ENCODE measurements at regions not wholly inside any gene's neighbourhood (a gene's known extent, or its start where the extent isn't known, plus 50 kb on each side); places are given as distances from the start of the nearest gene placed in this dataset.
"Not testable (repeated sequence)": the region's sequence is repeated elsewhere in the genome, so short reads cannot be mapped to it uniquely, and the experiment has no call there.

- Histone ChIP-seq H3K4me3 (no peak overlapping the region), H3K36me3 (no peaks in the 10 kb centered on the region), H3K27me3 (no peaks in the 10 kb centered on the region), H3K9me3 (no peaks in the 10 kb centered on the region), H3K27ac (no peak overlapping the region), H3K4me1 (no peaks in the 10 kb centered on the region)
- no peak for DNase-seq
- intact Hi-C loops (cut with DNase I; ENCODE audit: low total_unique reads), result no loop called here
- no peak for TF ChIP-seq CTCF (IDR thresholded peaks at IDR 0.05)
Measured at GRCh38 chr16:25605381-25605780, 86.4 kb upstream of the HS3ST4 start.

GRCh38 chr16:25601306-25601705 is 90.5 kb upstream of the HS3ST4 start:
- DNase-seq; H3K27ac ChIP-seq; H3K4me3 ChIP-seq; H3K9me3 ChIP-seq; H3K36me3 ChIP-seq; intact Hi-C loops (cut with DNase I; ENCODE audit: low total_unique reads); H3K27me3 ChIP-seq; H3K4me1 ChIP-seq: not testable (repeated sequence)

- Histone ChIP-seq H3K36me3 (no peaks in the 10 kb centered on the region), H3K9me3 (peaks cover 0 to 3% (median 0%) of the 10 kb centered on the region in 3 donors), H3K27ac (no peak overlapping the region), H3K4me3 (no peak overlapping the region), H3K27me3 (no peaks in the 10 kb centered on the region), H3K4me1 (no peaks in the 10 kb centered on the region)
- intact Hi-C loops (cut with DNase I; ENCODE audit: low total_unique reads), result no loop called here
- no peak for DNase-seq
- no peak for TF ChIP-seq CTCF (IDR thresholded peaks at IDR 0.05)
Measured at GRCh38 chr16:25596194-25596593, 95.6 kb upstream of the HS3ST4 start.

- Histone ChIP-seq H3K4me1 (no peaks in the 10 kb centered on the region), H3K27me3 (no peaks in the 10 kb centered on the region), H3K27ac (no peak overlapping the region), H3K36me3 (no peaks in the 10 kb centered on the region), H3K9me3 (peaks cover 0 to 3% (median 0%) of the 10 kb centered on the region in 3 donors), H3K4me3 (no peak overlapping the region)
- DNase-seq, result no peak
- intact Hi-C loops (cut with DNase I; ENCODE audit: low total_unique reads), result no loop called here
- TF ChIP-seq CTCF (IDR thresholded peaks at IDR 0.05), result no peak
Measured at GRCh38 chr16:25593260-25593659, 98.5 kb upstream of the HS3ST4 start.

GRCh38 chr16:25587783-25588182 is 104.0 kb upstream of the HS3ST4 start:
- no peak for TF ChIP-seq CTCF (IDR thresholded peaks at IDR 0.05)
- H3K27ac ChIP-seq, result no peak overlapping the region
- no peaks in the 10 kb centered on the region for H3K4me1 ChIP-seq
- H3K36me3 ChIP-seq, result no peaks in the 10 kb centered on the region
- H3K27me3 ChIP-seq, result no peaks in the 10 kb centered on the region
- DNase-seq, result no peak
- no peaks in the 10 kb centered on the region for H3K9me3 ChIP-seq
- H3K4me3 ChIP-seq, result no peak overlapping the region
- intact Hi-C loops (cut with DNase I; ENCODE audit: low total_unique reads), result no loop called here

GRCh38 chr16:25586826-25587225 is 104.9 kb upstream of the HS3ST4 start:
- H3K9me3 ChIP-seq, result no peaks in the 10 kb centered on the region
- H3K27ac ChIP-seq, result no peak overlapping the region
- TF ChIP-seq CTCF (IDR thresholded peaks at IDR 0.05), result no peak
- no peaks in the 10 kb centered on the region for H3K36me3 ChIP-seq
- H3K4me1 ChIP-seq, result no peaks in the 10 kb centered on the region
- H3K4me3 ChIP-seq, result no peak overlapping the region
- H3K27me3 ChIP-seq, result no peaks in the 10 kb centered on the region
- intact Hi-C loops (cut with DNase I; ENCODE audit: low total_unique reads), result no loop called here
- DNase-seq, result no peak

All from tibial artery (tissue), 4 donors.